ENCODE measurements at regions not wholly inside any gene's neighbourhood (a gene's known extent, or its start where the extent isn't known, plus 50 kb on each side); places are given as distances from the start of the nearest gene placed in this dataset.
"Not testable (repeated sequence)": the region's sequence is repeated elsewhere in the genome, so short reads cannot be mapped to it uniquely, and the experiment has no call there.

- Histone ChIP-seq H3K4me3 (ENCODE audit: low read depth, low read length) (no peak overlapping the region), H3K27ac (no peak overlapping the region), H3K27me3 (replicated peaks) (no peaks in the 10 kb centered on the region), H3K36me3 (replicated peaks) (no peaks in the 10 kb centered on the region)
- no peak for DNase-seq
- no peak for TF ChIP-seq CTCF (IDR thresholded peaks at IDR 0.05; ENCODE audit: low read depth, low read length, missing control alignments)
- in situ Hi-C loops (cut with HindIII; ENCODE audit: low pct_ligation_motif_present, low sequenced_read_pairs) = no loop called here
Measured at GRCh38 chr13:56752636-56753035, 388.1 kb upstream of the PRR20A start.

GRCh38 chr13:56755181-56755935 is 385.4 kb upstream of the PRR20A start:
- Histone ChIP-seq H3K27me3 (replicated peaks) (no peaks in the 10 kb centered on the region), H3K36me3 (replicated peaks) (no peaks in the 10 kb centered on the region), H3K27ac (no peak overlapping the region), H3K4me3 (ENCODE audit: low read depth, low read length) (no peak overlapping the region)
- in situ Hi-C loops (cut with HindIII; ENCODE audit: low pct_ligation_motif_present, low sequenced_read_pairs) = no loop called here
- DNase-seq = no peak
- TF ChIP-seq CTCF (IDR thresholded peaks at IDR 0.05; ENCODE audit: low read depth, low read length, missing control alignments) = no peak

GRCh38 chr13:56763333-56763732 is 377.4 kb upstream of the PRR20A start:
- in situ Hi-C loops (cut with HindIII; ENCODE audit: low pct_ligation_motif_present, low sequenced_read_pairs); H3K27me3 ChIP-seq (replicated peaks); DNase-seq; H3K36me3 ChIP-seq (replicated peaks); H3K27ac ChIP-seq; H3K4me3 ChIP-seq (ENCODE audit: low read depth, low read length): not testable (repeated sequence)

- TF ChIP-seq CTCF (IDR thresholded peaks at IDR 0.05; ENCODE audit: low read depth, low read length, missing control alignments) = no peak
- H3K4me3 ChIP-seq (ENCODE audit: low read depth, low read length) = no peak overlapping the region
- H3K27me3 ChIP-seq (replicated peaks) = no peaks in the 10 kb centered on the region
- no peak overlapping the region for H3K27ac ChIP-seq
- in situ Hi-C loops (cut with HindIII; ENCODE audit: low pct_ligation_motif_present, low sequenced_read_pairs) = no loop called here
- DNase-seq = no peak
- no peaks in the 10 kb centered on the region for H3K36me3 ChIP-seq (replicated peaks)
Measured at GRCh38 chr13:56773148-56773547, 367.6 kb upstream of the PRR20A start.

- in situ Hi-C loops (cut with HindIII; ENCODE audit: low pct_ligation_motif_present, low sequenced_read_pairs) = no loop called here
- Histone ChIP-seq H3K36me3 (replicated peaks) (no peaks in the 10 kb centered on the region), H3K27me3 (replicated peaks) (no peaks in the 10 kb centered on the region), H3K27ac (no peak overlapping the region), H3K4me3 (ENCODE audit: low read depth, low read length) (no peak overlapping the region)
- TF ChIP-seq CTCF (IDR thresholded peaks at IDR 0.05; ENCODE audit: low read depth, low read length, missing control alignments) = no peak
- DNase-seq = no peak
Measured at GRCh38 chr13:56789527-56789926, 351.2 kb upstream of the PRR20A start.

GRCh38 chr13:56837161-56837560 is 303.6 kb upstream of the PRR20A start:
- no peak for TF ChIP-seq CTCF (IDR thresholded peaks at IDR 0.05; ENCODE audit: low read depth, low read length, missing control alignments)
- Histone ChIP-seq H3K4me3 (ENCODE audit: low read depth, low read length) (no peak overlapping the region), H3K27me3 (replicated peaks) (no peaks in the 10 kb centered on the region), H3K36me3 (replicated peaks) (no peaks in the 10 kb centered on the region), H3K27ac (no peak overlapping the region)
- in situ Hi-C loops (cut with HindIII; ENCODE audit: low pct_ligation_motif_present, low sequenced_read_pairs) = no loop called here
- DNase-seq = no peak
